ENCODE measurements at regions not wholly inside any gene's neighbourhood (a gene's known extent, or its start where the extent isn't known, plus 50 kb on each side); places are given as distances from the start of the nearest gene placed in this dataset.
A peak's percentile ranks its signal among the peaks of the same experiment; 100 is the strongest.

DNA sequence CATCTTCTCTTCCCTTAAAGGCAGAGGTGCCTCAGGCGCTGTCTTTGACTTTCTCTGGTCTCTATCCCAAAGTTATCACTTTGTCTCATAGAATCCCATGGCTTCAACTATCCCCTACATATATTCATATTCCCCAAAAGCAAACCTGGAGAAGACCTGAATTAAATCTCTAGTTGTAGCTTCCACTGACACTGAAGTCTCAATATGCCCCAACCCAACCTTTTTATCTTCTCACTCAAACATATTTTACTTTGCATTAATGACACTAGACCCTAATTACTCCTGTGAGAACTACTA, 354.5 kb upstream of the DUSP10 start:
- no peak overlapping the region for H2BK5ac ChIP-seq (ENCODE audit: insufficient read length, low read length)
- H3T11ph ChIP-seq (ENCODE audit: low read length) = no peak overlapping the region
- Mint-ChIP-seq H3K27ac (no peak overlapping the region), H3K27me3 (ENCODE audit: low read depth) (no peaks in the 10 kb centered on the region), H3K9me3 (no peaks in the 10 kb centered on the region), H3K4me1 (peaks cover 0 to 11% of the 10 kb centered on the region in 2 experiments; a peak in 3 of 4 replicates), H3K36me3 (ENCODE audit: insufficient read depth in 1 of 3, low read depth in 3 of 3) (no peaks in the 10 kb centered on the region), H3K4me3 (no peak overlapping the region)
- H2BK12ac ChIP-seq (ENCODE audit: insufficient read length, low read depth, low read length) = no peak overlapping the region
- H3K18ac ChIP-seq (ENCODE audit: insufficient read length, low read depth, low read length) = no peak overlapping the region
- no peak overlapping the region for H3K4me2 ChIP-seq (ENCODE audit: insufficient read depth, insufficient read length, low read length)
- no peaks in the 10 kb centered on the region for H4K20me1 ChIP-seq (ENCODE audit: control insufficient read depth, insufficient read depth, insufficient read length)
- H2AK5ac ChIP-seq (ENCODE audit: insufficient read length, low read length) = no peak overlapping the region
- H3K4ac ChIP-seq (ENCODE audit: low read depth, low read length) = no peak overlapping the region
- H2BK120ac ChIP-seq (ENCODE audit: low read depth, low read length, poor library complexity, severe bottlenecking) = no peak overlapping the region
- TF ChIP-seq, protein P1, sequence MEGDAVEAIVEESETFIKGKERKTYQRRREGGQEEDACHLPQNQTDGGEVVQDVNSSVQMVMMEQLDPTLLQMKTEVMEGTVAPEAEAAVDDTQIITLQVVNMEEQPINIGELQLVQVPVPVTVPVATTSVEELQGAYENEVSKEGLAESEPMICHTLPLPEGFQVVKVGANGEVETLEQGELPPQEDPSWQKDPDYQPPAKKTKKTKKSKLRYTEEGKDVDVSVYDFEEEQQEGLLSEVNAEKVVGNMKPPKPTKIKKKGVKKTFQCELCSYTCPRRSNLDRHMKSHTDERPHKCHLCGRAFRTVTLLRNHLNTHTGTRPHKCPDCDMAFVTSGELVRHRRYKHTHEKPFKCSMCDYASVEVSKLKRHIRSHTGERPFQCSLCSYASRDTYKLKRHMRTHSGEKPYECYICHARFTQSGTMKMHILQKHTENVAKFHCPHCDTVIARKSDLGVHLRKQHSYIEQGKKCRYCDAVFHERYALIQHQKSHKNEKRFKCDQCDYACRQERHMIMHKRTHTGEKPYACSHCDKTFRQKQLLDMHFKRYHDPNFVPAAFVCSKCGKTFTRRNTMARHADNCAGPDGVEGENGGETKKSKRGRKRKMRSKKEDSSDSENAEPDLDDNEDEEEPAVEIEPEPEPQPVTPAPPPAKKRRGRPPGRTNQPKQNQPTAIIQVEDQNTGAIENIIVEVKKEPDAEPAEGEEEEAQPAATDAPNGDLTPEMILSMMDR (conservative IDR thresholded peaks at IDR 0.05) = peak; percentile 4; the same call in 1 of the 3 replicates
- no peaks in the 10 kb centered on the region for H3K9me3 ChIP-seq (ENCODE audit: control insufficient read depth, low read depth, low read length)
- no peak overlapping the region for H3K27ac ChIP-seq (ENCODE audit: insufficient read length, low read depth, low read length)
- no peaks in the 10 kb centered on the region for H3K79me1 ChIP-seq (ENCODE audit: insufficient read depth, low read depth, low read length, poor library complexity, severe bottlenecking)
- no peak overlapping the region for H2AFZ ChIP-seq (ENCODE audit: low read length)
- H3K56ac ChIP-seq (ENCODE audit: insufficient read length, low read depth, low read length) = no peak overlapping the region
- H3K23me2 ChIP-seq (ENCODE audit: insufficient read length, low read depth, low read length, poor library complexity, severe bottlenecking) = no peaks in the 10 kb centered on the region
- peaks cover 9% of the 10 kb centered on the region; the same call in 1 of the 2 replicates for H3K4me1 ChIP-seq (ENCODE audit: insufficient read depth, low read length)
- no peak overlapping the region for H4K5ac ChIP-seq (ENCODE audit: insufficient read length, low read depth, low read length)
- no peaks in the 10 kb centered on the region for H3K79me2 ChIP-seq (ENCODE audit: insufficient read depth, low read length)
- DNase-seq = no peak
- H3K14ac ChIP-seq (ENCODE audit: insufficient read depth, low read length) = no peak overlapping the region
- H4K91ac ChIP-seq (ENCODE audit: insufficient read length, low read depth, low read length) = no peak overlapping the region
- no CpG with 5 or more reads among the region's 1 CpG for WGBS (ENCODE audit: extremely low coverage, insufficient read length, low lambda C conversion rate)
- H3K27me3 ChIP-seq (ENCODE audit: insufficient read depth, low read length) = no peaks in the 10 kb centered on the region
- no peak overlapping the region for H2BK20ac ChIP-seq (ENCODE audit: low read depth, low read length, poor library complexity, severe bottlenecking)
- no peak overlapping the region for H3K23ac ChIP-seq (ENCODE audit: insufficient read length, low read depth, low read length)
- H3K9ac ChIP-seq (ENCODE audit: extremely low read depth, insufficient read length, low read length) = no peak overlapping the region
- no peak overlapping the region for H4K8ac ChIP-seq (replicated peaks; ENCODE audit: insufficient read length, low read depth, low read length)
- no peak overlapping the region for H2BK15ac ChIP-seq (ENCODE audit: low read depth, low read length)
